ENCODE measurements at regions not wholly inside any gene's neighbourhood (a gene's known extent, or its start where the extent isn't known, plus 50 kb on each side); places are given as distances from the start of the nearest gene placed in this dataset.

DNA sequence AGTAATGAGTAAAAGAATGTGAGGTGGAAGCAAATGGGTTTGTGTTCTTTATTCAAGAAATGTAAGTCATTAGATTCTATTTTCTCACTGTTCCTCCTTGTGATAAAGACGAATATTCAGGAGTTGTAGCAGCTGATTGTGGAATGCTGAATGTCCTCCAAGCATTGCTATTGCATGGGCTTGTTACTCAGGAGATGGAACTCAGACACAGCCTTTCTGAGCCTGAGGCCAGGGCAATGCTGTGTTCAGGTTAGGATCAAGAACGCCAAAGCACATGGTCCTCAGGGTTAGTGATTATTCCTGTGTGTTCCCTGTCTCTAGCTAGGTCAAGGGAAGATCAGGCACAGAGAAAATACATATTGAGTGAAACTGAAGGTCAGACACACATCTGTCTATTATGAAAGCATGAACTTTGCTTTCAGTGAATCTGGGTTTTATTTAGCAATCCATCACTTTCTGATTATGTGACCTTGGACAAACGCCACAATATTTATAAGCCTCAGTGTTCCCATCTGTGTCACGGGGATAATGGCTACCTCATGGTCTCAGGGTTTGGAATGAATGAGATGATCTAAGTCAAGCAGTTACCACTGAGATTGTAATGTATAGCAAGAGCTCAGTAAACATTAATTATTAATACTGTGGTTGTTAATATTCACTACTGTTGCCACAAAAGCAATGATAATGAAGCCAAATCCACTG, 426.8 kb upstream of the DYNLRB2 start:
- TF ChIP-seq, protein P1, sequence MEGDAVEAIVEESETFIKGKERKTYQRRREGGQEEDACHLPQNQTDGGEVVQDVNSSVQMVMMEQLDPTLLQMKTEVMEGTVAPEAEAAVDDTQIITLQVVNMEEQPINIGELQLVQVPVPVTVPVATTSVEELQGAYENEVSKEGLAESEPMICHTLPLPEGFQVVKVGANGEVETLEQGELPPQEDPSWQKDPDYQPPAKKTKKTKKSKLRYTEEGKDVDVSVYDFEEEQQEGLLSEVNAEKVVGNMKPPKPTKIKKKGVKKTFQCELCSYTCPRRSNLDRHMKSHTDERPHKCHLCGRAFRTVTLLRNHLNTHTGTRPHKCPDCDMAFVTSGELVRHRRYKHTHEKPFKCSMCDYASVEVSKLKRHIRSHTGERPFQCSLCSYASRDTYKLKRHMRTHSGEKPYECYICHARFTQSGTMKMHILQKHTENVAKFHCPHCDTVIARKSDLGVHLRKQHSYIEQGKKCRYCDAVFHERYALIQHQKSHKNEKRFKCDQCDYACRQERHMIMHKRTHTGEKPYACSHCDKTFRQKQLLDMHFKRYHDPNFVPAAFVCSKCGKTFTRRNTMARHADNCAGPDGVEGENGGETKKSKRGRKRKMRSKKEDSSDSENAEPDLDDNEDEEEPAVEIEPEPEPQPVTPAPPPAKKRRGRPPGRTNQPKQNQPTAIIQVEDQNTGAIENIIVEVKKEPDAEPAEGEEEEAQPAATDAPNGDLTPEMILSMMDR (conservative IDR thresholded peaks at IDR 0.05; ENCODE audit: low read length): no peak
- TF ChIP-seq EZH2phosphoT487 (IDR thresholded peaks at IDR 0.05; ENCODE audit: borderline replicate concordance): no peak
